Left lung (tissue), 4 donors: ENCODE measurements at regions not wholly inside any gene's neighbourhood (a gene's known extent, or its start where the extent isn't known, plus 50 kb on each side); places are given as distances from the start of the nearest gene placed in this dataset.

ENCODE experiments used
- ATAC-seq: fragments of 200-7000 bp; cut with Tn5 transposase; one replicate; pipeline ENCODE4 v1.9.1; 2020; ENCODE audit warnings: moderate library complexity
- DNase-seq, 4 donors: peaks; one replicate each; pipeline ENCODE4 v3.0.0-alpha.2; 2013 to 2020
- H3K27ac ChIP-seq, 2 donors: fragments of 200-600 bp; sonication (generic) in 1 of 2; one replicate each; pipeline versions ENCODE4 v1.5.0 to v1.8.0; 2020 to 2021
- H3K27me3 ChIP-seq, 2 donors: fragments of 200-600 bp; sonication (generic) in 1 of 2; one replicate each; pipeline versions ENCODE4 v1.5.0 to v1.8.0; 2020 to 2021
- H3K36me3 ChIP-seq, 2 donors: fragments of 200-600 bp; sonication (generic) in 1 of 2; one replicate each; pipeline versions ENCODE4 v1.5.0 to v1.8.0; 2020 to 2021
- H3K4me1 ChIP-seq, 2 donors: fragments of 200-600 bp; one replicate each; pipeline ENCODE4 v1.8.0; 2021
- H3K4me3 ChIP-seq, 2 donors: fragments of 200-600 bp; sonication (generic) in 1 of 2; one replicate each; pipeline versions ENCODE4 v1.5.0 to v1.8.0; 2020 to 2021; ENCODE audit warnings: mild to moderate bottlenecking in 1 of 2
- H3K9me3 ChIP-seq, 2 donors: fragments of 200-600 bp; sonication (generic) in 1 of 2; one replicate each; pipeline versions ENCODE4 v1.5.0 to v1.8.0; 2020 to 2021
- CTCF ChIP-seq, 2 donors: fragments of 200-600 bp; sonication (generic) in 1 of 2; IDR thresholded peaks; one replicate each; pipeline versions ENCODE4 v1.5.0 to v1.8.0; 2021; ENCODE audit warnings: antibody characterized with exemption in 2 of 2
- intact Hi-C, 2 donors: fragments of 100-400 bp; cut with DNase I; formaldehyde crosslinking; loops; one replicate each; pipeline versions ENCODE4 v1.11.2 to v1.14.2; 2022
- donor health status: DM: no; HTN: yes; CAD: no.
- donor health status: DM: no; HTN: no; CAD: no.

GRCh38 chr2:16080071-16080470, 139.7 kb downstream of the MYCN start:
- no peak for DNase-seq
- peaks cover 0 to 5% of the 10 kb centered on the region in 2 donors for H3K27me3 ChIP-seq
- no peak for ATAC-seq
- no peak for TF ChIP-seq CTCF (IDR thresholded peaks at IDR 0.05)
- no peak overlapping the region for H3K4me3 ChIP-seq
- H3K36me3 ChIP-seq, result no peaks in the 10 kb centered on the region
- no peaks in the 10 kb centered on the region for H3K9me3 ChIP-seq
- intact Hi-C loops, result no loop called here
- H3K27ac ChIP-seq, result no peak overlapping the region
- H3K4me1 ChIP-seq, result no peaks in the 10 kb centered on the region

- H3K27ac ChIP-seq, result no peak overlapping the region
- DNase-seq, result no peak
- no peak for ATAC-seq
- intact Hi-C loops, result no loop called here
- H3K4me1 ChIP-seq, result no peaks in the 10 kb centered on the region
- no peak for TF ChIP-seq CTCF (IDR thresholded peaks at IDR 0.05)
- no peaks in the 10 kb centered on the region for H3K9me3 ChIP-seq
- H3K27me3 ChIP-seq, result peaks cover 0 to 5% of the 10 kb centered on the region in 2 donors
- H3K36me3 ChIP-seq, result no peaks in the 10 kb centered on the region
- no peak overlapping the region for H3K4me3 ChIP-seq
These were observed 139.3 kb downstream of the MYCN start for GRCh38 chr2:16079637-16080036.

DNA sequence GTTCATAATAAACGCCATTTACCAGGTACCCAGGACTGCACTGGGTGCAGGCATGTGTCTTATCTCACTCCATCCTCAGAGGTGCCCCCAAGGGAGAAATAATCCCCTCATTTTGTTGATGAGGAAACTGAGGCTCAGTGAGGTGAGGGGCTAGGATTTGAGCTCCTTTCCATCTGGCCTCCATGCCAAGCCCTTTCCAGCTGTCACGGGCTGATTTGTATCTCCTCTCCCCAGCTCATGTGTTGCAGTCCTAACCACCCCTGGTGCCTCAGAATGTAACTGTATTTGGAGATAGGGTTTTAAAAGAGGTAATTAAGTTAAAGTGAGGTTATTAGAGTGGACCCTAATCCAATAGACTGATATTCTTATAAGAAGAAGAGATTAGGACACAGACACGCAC, 137.3 kb downstream of the MYCN start:
- DNase-seq (no peak), ATAC-seq (no peak)
- intact Hi-C loops, result no loop called here
- H3K27ac ChIP-seq, result no peak overlapping the region
- no peaks in the 10 kb centered on the region for H3K36me3 ChIP-seq
- no peaks in the 10 kb centered on the region for H3K9me3 ChIP-seq
- TF ChIP-seq CTCF (IDR thresholded peaks at IDR 0.05), result no peak
- H3K27me3 ChIP-seq, result no peaks in the 10 kb centered on the region
- H3K4me3 ChIP-seq, result no peak overlapping the region
- H3K4me1 ChIP-seq, result no peaks in the 10 kb centered on the region

DNA sequence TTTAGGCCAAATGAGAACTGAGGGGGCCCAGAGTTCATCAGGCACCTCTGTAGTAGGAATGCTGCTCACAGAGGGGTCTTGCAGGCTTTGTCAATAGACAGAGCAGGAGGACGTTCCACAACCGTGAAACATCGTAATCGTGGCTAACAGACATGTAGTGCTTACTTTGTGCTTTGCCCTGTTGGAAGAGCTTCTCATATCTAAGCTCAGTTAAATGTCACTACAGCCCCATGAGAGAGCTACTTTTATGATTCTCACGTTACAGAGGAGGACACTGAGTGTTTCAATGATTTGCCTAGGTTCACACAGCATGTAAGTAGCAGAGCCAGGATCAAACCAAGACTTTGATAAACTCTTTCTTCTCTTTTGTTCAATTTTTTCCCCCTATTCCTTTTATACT, 136.6 kb downstream of the MYCN start:
- no peak overlapping the region for H3K4me3 ChIP-seq
- intact Hi-C loops, result no loop called here
- H3K27me3 ChIP-seq, result no peaks in the 10 kb centered on the region
- no peaks in the 10 kb centered on the region for H3K4me1 ChIP-seq
- H3K27ac ChIP-seq, result no peak overlapping the region
- DNase-seq (no peak), ATAC-seq (no peak)
- no peaks in the 10 kb centered on the region for H3K36me3 ChIP-seq
- H3K9me3 ChIP-seq, result no peaks in the 10 kb centered on the region
- TF ChIP-seq CTCF (IDR thresholded peaks at IDR 0.05), result no peak

DNA sequence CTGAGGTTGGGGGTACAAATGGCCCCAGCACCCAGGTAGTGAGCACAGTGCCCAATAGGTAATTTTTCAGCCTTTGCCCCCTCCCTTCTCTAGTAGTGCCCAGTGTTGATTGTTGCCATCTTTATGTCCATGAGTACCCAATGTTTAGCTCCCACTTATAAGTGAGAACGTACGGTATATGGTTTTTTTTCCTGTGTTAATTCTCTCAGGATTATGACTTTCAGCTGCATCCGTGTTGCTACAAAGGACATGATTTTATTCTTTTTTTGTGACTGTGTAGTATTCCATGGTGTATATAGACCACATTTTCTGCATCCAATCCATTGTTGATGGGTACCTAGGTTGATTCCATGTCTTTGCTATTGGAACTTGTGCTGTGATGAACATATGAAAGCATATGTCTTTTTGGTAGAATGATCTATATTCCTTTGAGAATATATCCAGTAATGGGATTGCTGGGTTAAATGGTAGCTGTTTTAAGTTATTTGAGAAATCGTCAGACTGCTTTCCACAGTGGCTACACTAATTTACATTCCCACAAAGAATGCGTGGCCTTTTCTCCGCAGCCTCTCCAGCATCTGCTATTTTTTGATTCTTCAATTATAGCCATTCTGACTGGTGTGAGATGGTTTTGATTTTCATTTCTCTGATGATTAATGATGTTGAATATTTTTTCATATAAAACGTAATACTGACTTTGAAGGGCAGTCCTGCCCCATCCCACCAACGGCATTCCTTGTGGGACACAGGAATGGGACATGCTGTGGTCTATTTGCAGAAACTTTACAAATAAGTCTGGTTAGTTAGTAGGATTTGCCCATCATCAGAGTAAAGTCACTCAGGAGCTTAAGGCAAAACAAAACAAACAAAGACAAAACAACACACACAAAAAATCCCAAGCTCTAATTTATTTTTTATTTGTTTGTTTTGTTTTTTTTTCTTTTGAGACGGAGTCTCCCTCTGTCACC, 135.0 kb downstream of the MYCN start:
- H3K4me1 ChIP-seq, result no peaks in the 10 kb centered on the region
- no peak for TF ChIP-seq CTCF (IDR thresholded peaks at IDR 0.05)
- no peaks in the 10 kb centered on the region for H3K9me3 ChIP-seq
- ATAC-seq (no peak), DNase-seq (no peak)
- no peaks in the 10 kb centered on the region for H3K27me3 ChIP-seq
- no peaks in the 10 kb centered on the region for H3K36me3 ChIP-seq
- no peak overlapping the region for H3K4me3 ChIP-seq
- intact Hi-C loops, result no loop called here
- no peak overlapping the region for H3K27ac ChIP-seq
